ENCODE measurements at regions not wholly inside any gene's neighbourhood (a gene's known extent, or its start where the extent isn't known, plus 50 kb on each side); places are given as distances from the start of the nearest gene placed in this dataset.

GRCh38 chr1:163664671-163665335 lies 343.0 kb downstream of the NUF2 start (continued):
- no peak for TF ChIP-seq ZNF407 (IDR thresholded peaks at IDR 0.05; ENCODE audit: low read depth)
- no peak for TF ChIP-seq ZNF785 (CRISPR knock-in tag; IDR thresholded peaks at IDR 0.05)
- TF ChIP-seq ESRRB (CRISPR knock-in tag; IDR thresholded peaks at IDR 0.05; ENCODE audit: borderline replicate concordance): no peak
- TF ChIP-seq CBX3 (IDR thresholded peaks at IDR 0.05; ENCODE audit: borderline replicate concordance in 1 of 2, low read length in 2 of 2): no peak
- TF ChIP-seq BMI1 (IDR thresholded peaks at IDR 0.05; ENCODE audit: low read length): no peak
- no peak for TF ChIP-seq ZNF23 (CRISPR knock-in tag; IDR thresholded peaks at IDR 0.05)
- TF ChIP-seq ZNF655 (CRISPR knock-in tag; IDR thresholded peaks at IDR 0.05): no peak
- no peak for TF ChIP-seq POLR2G (IDR thresholded peaks at IDR 0.05; ENCODE audit: low read depth, low read length)
- TF ChIP-seq ATF1 (CRISPR knock-in tag; IDR thresholded peaks at IDR 0.05): no peak
- no peak for TF ChIP-seq ATF1 (tag; IDR thresholded peaks at IDR 0.05)
- TF ChIP-seq ZBTB12 (CRISPR knock-in tag; IDR thresholded peaks at IDR 0.05): no peak
- no peak for TF ChIP-seq XRCC3 (IDR thresholded peaks at IDR 0.05)
- no peak for TF ChIP-seq NFRKB (IDR thresholded peaks at IDR 0.05; ENCODE audit: low read depth)
- TF ChIP-seq GABPB1 (CRISPR knock-in tag; IDR thresholded peaks at IDR 0.05): no peak
- TF ChIP-seq ZNF121 (CRISPR knock-in tag; conservative IDR thresholded peaks at IDR 0.05): no peak
- TF ChIP-seq TEAD4 (IDR thresholded peaks at IDR 0.05; ENCODE audit: low read length): no peak
- TF ChIP-seq TEAD4 (CRISPR knock-in tag; IDR thresholded peaks at IDR 0.05; ENCODE audit: borderline replicate concordance): no peak

Measured in K562 (cell line).